ENCODE measurements at regions not wholly inside any gene's neighbourhood (a gene's known extent, or its start where the extent isn't known, plus 50 kb on each side); places are given as distances from the start of the nearest gene placed in this dataset.

GRCh38 chr3:31223278-31223677, 309.4 kb upstream of the STT3B start:
- H3K36me3 Mint-ChIP-seq (ENCODE audit: low read depth) = no peaks in the 10 kb centered on the region
- H3K4me3 Mint-ChIP-seq = no peak overlapping the region
- H3K27me3 Mint-ChIP-seq = no peaks in the 10 kb centered on the region
- DNase-seq (no peak), ATAC-seq (ENCODE audit: low read depth) (no peak)
- intact Hi-C loops (cut with micrococcal nuclease) = no loop called here
- H3K9me3 Mint-ChIP-seq = no peaks in the 10 kb centered on the region
- H3K27ac Mint-ChIP-seq = no peak overlapping the region
- POLR2A ChIA-PET = no interaction called here
- TF ChIP-seq CTCF (IDR thresholded peaks at IDR 0.05) = no peak
- H3K4me1 Mint-ChIP-seq = peaks cover 54% of the 10 kb centered on the region
- CTCF ChIA-PET = no interaction called here

GRCh38 chr3:31224936-31225335, 307.8 kb upstream of the STT3B start:
- peaks cover 63% of the 10 kb centered on the region for H3K4me1 Mint-ChIP-seq
- DNase-seq = no peak

GRCh38 chr3:31225923-31226322, 306.8 kb upstream of the STT3B start:
- ChIA-PET POLR2A (interaction anchor here (0.7 kb wide), 1 partner anchor 496 kb away, joined by 6 read pairs; no protein-coding TSS in a partner anchor), CTCF (no interaction called here)
- H3K36me3 Mint-ChIP-seq (ENCODE audit: low read depth) = no peaks in the 10 kb centered on the region
- H3K27ac Mint-ChIP-seq = peak overlapping the region; percentile 80
- DNase-seq (no peak), ATAC-seq (ENCODE audit: low read depth) (no peak)
- TF ChIP-seq CTCF (IDR thresholded peaks at IDR 0.05) = no peak
- peak overlapping the region; percentile 25 for H3K4me3 Mint-ChIP-seq
- H3K9me3 Mint-ChIP-seq = peaks cover 4% of the 10 kb centered on the region
- no peaks in the 10 kb centered on the region for H3K27me3 Mint-ChIP-seq
- intact Hi-C loops (cut with micrococcal nuclease) = no loop called here
- H3K4me1 Mint-ChIP-seq = peaks cover 67% of the 10 kb centered on the region

More at GRCh38 chr3:31224936-31225335, 307.8 kb upstream of the STT3B start:
- ATAC-seq (ENCODE audit: low read depth) = no peak
- intact Hi-C loops (cut with micrococcal nuclease) = no loop called here
- Mint-ChIP-seq H3K9me3 (peaks cover 4% of the 10 kb centered on the region), H3K27ac (no peak overlapping the region), H3K36me3 (ENCODE audit: low read depth) (no peaks in the 10 kb centered on the region), H3K4me3 (no peak overlapping the region), H3K27me3 (no peaks in the 10 kb centered on the region)
- CTCF ChIA-PET = no interaction called here
- TF ChIP-seq CTCF (IDR thresholded peaks at IDR 0.05) = no peak
- POLR2A ChIA-PET = no interaction called here

- H3K4me1 Mint-ChIP-seq = peaks cover 70% of the 10 kb centered on the region
- H3K27me3 Mint-ChIP-seq = no peaks in the 10 kb centered on the region
- H3K9me3 Mint-ChIP-seq = peaks cover 4% of the 10 kb centered on the region
- ChIA-PET CTCF (no interaction called here), POLR2A (interaction anchor here (0.7 kb wide), 1 partner anchor 495 kb away, joined by 6 read pairs; no protein-coding TSS in a partner anchor)
- ATAC-seq (ENCODE audit: low read depth) = peak; percentile 16
- peak overlapping the region; percentile 80 for H3K27ac Mint-ChIP-seq
- no peak for TF ChIP-seq CTCF (IDR thresholded peaks at IDR 0.05)
- DNase-seq = no peak
- H3K4me3 Mint-ChIP-seq = peak overlapping the region; percentile 54
- intact Hi-C loops (cut with micrococcal nuclease) = no loop called here
- no peaks in the 10 kb centered on the region for H3K36me3 Mint-ChIP-seq (ENCODE audit: low read depth)
These were observed 306.4 kb upstream of the STT3B start for GRCh38 chr3:31226346-31226745.

DNA sequence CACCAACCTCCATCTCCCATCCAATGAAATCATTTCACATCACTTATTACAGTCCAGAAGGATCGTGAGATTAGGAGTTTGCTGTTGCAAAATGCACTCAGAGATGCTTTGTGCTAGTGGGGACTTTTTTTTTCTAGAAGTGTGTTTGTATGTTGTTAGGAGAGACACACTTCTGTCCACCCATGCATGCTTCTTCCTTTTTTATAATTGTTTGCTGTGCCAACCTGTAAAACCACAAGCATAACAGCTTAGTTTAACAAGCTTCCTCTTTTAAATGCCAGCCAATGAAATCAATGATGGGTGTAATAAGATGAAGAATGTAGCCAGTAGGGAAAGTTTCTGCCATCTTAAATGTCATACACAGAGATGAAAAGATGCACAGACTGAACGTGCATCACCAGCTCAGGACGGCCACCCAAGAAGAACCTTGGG, 305.6 kb upstream of the STT3B start:
- H3K27ac Mint-ChIP-seq = peak overlapping the region; percentile 80
- H3K27me3 Mint-ChIP-seq = no peaks in the 10 kb centered on the region
- peak overlapping the region; percentile 54 for H3K4me3 Mint-ChIP-seq
- ChIA-PET POLR2A (interaction anchor here (0.6 to 1.1 kb wide), 2 partner anchors 305 to 707 kb away, joined by 5 to 10 read pairs; partner anchors contain the start of gene STT3B), CTCF (no interaction called here)
- no peak for TF ChIP-seq CTCF (IDR thresholded peaks at IDR 0.05)
- no peak for DNase-seq
- peak; percentile 83 for ATAC-seq (ENCODE audit: low read depth)
- peaks cover 78% of the 10 kb centered on the region for H3K4me1 Mint-ChIP-seq
- peaks cover 4% of the 10 kb centered on the region for H3K9me3 Mint-ChIP-seq
- no peaks in the 10 kb centered on the region for H3K36me3 Mint-ChIP-seq (ENCODE audit: low read depth)
- intact Hi-C loops (cut with micrococcal nuclease) = loop anchor here (1.0 kb wide), 1 partner anchor 305 kb away; the partner anchor contains the start of gene STT3B

Measured in activated B cell treated with CpG ODN at 0.5 μM for 24 hours (primary cell).